ENCODE measurements at regions not wholly inside any gene's neighbourhood (a gene's known extent, or its start where the extent isn't known, plus 50 kb on each side); places are given as distances from the start of the nearest gene placed in this dataset.
A peak's percentile ranks its signal among the peaks of the same experiment; 100 is the strongest.
"Not testable (repeated sequence)": the region's sequence is repeated elsewhere in the genome, so short reads cannot be mapped to it uniquely, and the experiment has no call there.

- DNase-seq = no peak
Measured at GRCh38 chr6:51261691-51262090, 443.0 kb downstream of the TFAP2B start.

GRCh38 chr6:51265426-51265825 is 446.8 kb downstream of the TFAP2B start:
- peak; percentile 5 to 13 for DNase-seq

GRCh38 chr6:51266604-51267003 is 447.9 kb downstream of the TFAP2B start:
- no peak for DNase-seq

- no peak for DNase-seq
Measured at GRCh38 chr6:51268666-51269065, 450.0 kb downstream of the TFAP2B start.

GRCh38 chr6:51269876-51270275 is 451.2 kb downstream of the TFAP2B start:
- no peak for DNase-seq

- DNase-seq = no peak
Measured at GRCh38 chr6:51271615-51272014, 452.9 kb downstream of the TFAP2B start.

- peak; percentile 18 to 48 for DNase-seq
Measured at GRCh38 chr6:51273228-51273961, 454.7 kb downstream of the TFAP2B start.

GRCh38 chr6:51277474-51277873 is 458.8 kb downstream of the TFAP2B start:
- DNase-seq = no peak

- no peak for DNase-seq
Measured at GRCh38 chr6:51282026-51282425, 463.4 kb downstream of the TFAP2B start.

GRCh38 chr6:51283723-51284355 is 465.2 kb downstream of the TFAP2B start:
- DNase-seq = peak in 1 of 2 donors; percentile 2

GRCh38 chr6:51285876-51286275 is 467.2 kb downstream of the TFAP2B start:
- no peak for DNase-seq

GRCh38 chr6:51289041-51289440 is 470.4 kb downstream of the TFAP2B start:
- DNase-seq = no peak

GRCh38 chr6:51292659-51293058 is 474.0 kb downstream of the TFAP2B start:
- DNase-seq = no peak

GRCh38 chr6:51299621-51300380 is 481.1 kb downstream of the TFAP2B start:
- no peak for DNase-seq

GRCh38 chr6:51300510-51300909 is 481.8 kb downstream of the TFAP2B start:
- no peak for DNase-seq

- no peak for DNase-seq
Measured at GRCh38 chr6:51301962-51302361, 483.3 kb downstream of the TFAP2B start.

- DNase-seq = no peak
Measured at GRCh38 chr6:51302431-51302830, 483.8 kb downstream of the TFAP2B start.

GRCh38 chr6:51303338-51303737 is 484.7 kb downstream of the TFAP2B start:
- DNase-seq = no peak

- DNase-seq = no peak
Measured at GRCh38 chr6:51314965-51315364, 496.3 kb downstream of the TFAP2B start.

- no peak for DNase-seq
Measured at GRCh38 chr6:51318674-51319073, 500.0 kb downstream of the TFAP2B start.

- DNase-seq = not testable (repeated sequence)
Measured at GRCh38 chr6:51321477-51321876, 502.8 kb downstream of the TFAP2B start.

GRCh38 chr6:51322505-51322904 is 503.8 kb downstream of the TFAP2B start:
- DNase-seq = no peak

GRCh38 chr6:51323056-51323455 is 504.4 kb downstream of the TFAP2B start:
- no peak for DNase-seq

GRCh38 chr6:51330971-51331370 is 512.3 kb downstream of the TFAP2B start:
- no peak for DNase-seq

Data from hippocampal formation (tissue), 2 donors.